ENCODE measurements at regions not wholly inside any gene's neighbourhood (a gene's known extent, or its start where the extent isn't known, plus 50 kb on each side); places are given as distances from the start of the nearest gene placed in this dataset.

DNA sequence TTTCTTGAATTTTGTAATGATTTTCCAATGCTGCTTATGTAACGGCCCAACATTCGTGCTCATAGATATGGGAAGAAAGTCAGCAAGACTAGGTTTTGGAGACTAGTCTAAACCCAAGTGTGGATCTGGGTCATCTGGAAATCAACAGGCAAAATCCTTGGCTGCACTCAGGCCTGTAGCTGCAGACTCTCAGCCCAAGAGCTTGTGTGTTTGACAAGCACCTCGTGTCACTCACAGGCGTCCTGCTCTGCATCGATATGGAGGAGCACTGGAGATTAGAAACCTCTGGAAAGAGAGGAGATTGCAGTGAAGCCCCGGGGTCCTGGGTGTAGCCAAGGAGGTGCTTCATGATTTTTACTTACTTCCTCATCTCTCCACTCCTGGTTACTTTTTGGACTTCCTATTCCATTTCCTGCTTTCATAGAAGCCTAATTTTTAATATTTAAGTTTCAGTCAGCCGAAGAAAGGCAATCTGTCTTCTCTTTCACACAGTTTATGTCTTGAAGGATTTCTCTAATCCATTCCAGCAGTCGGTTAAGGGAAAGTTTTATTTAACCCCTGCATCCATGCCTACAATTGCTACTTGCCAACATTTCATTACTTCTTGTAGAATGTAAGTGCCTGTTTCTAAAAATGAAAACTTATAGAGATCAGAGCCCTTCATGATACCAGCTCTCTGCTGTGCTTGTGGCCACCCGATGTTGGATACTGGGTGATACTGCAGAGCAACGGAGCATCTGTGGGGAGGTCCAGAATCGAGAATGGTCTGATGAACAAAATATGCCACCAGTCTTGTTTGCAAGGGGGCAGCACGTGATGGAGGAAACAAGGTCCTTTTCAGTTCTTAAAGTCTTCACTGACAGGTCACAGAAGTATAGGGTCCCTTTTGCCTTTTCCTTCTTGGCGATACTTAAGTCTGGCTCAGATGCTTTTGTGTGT is 296.3 kb downstream of the QKI start:
- H3K27me3 ChIP-seq: no peaks in the 10 kb centered on the region
- TF ChIP-seq, protein P1, sequence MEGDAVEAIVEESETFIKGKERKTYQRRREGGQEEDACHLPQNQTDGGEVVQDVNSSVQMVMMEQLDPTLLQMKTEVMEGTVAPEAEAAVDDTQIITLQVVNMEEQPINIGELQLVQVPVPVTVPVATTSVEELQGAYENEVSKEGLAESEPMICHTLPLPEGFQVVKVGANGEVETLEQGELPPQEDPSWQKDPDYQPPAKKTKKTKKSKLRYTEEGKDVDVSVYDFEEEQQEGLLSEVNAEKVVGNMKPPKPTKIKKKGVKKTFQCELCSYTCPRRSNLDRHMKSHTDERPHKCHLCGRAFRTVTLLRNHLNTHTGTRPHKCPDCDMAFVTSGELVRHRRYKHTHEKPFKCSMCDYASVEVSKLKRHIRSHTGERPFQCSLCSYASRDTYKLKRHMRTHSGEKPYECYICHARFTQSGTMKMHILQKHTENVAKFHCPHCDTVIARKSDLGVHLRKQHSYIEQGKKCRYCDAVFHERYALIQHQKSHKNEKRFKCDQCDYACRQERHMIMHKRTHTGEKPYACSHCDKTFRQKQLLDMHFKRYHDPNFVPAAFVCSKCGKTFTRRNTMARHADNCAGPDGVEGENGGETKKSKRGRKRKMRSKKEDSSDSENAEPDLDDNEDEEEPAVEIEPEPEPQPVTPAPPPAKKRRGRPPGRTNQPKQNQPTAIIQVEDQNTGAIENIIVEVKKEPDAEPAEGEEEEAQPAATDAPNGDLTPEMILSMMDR (IDR thresholded peaks at IDR 0.05): no peak
- no peak overlapping the region for H3K4me3 ChIP-seq
- no peak for DNase-seq
- peaks cover 9 to 63% of the 10 kb centered on the region in 2 donors for H3K4me1 ChIP-seq
- intact Hi-C loops (cut with DNase I): no loop called here
- ATAC-seq: no peak
- no peaks in the 10 kb centered on the region for H3K36me3 ChIP-seq
- H3K27ac ChIP-seq: peak overlapping the region; percentile 37 to 65
- H3K9me3 ChIP-seq: no peaks in the 10 kb centered on the region

DNA sequence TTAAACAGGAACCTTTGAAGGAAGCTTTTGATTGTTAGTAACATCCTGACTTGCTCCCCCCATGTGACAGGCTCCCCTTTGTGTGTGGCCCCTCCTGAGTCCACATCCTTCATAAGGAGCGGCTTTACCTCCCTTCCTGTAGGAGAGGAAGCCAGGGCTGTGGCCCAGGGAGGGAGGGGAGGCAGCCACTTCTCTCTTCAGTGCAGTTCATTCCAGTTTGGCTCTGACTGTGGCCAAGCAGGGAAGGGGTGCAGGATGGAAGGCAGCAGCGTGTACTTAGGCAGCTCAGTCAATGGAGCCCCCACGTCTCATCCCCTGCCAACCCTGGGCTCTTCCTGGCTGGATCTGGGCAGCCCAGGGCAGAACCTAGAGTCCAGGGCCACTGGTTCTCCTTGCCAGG is 295.2 kb downstream of the QKI start:
- H3K9me3 ChIP-seq: no peaks in the 10 kb centered on the region
- peak overlapping the region; percentile 37 to 65 for H3K27ac ChIP-seq
- no peak for DNase-seq
- no peaks in the 10 kb centered on the region for H3K27me3 ChIP-seq
- peaks cover 9 to 63% of the 10 kb centered on the region in 2 donors for H3K4me1 ChIP-seq
- intact Hi-C loops (cut with DNase I): no loop called here
- H3K36me3 ChIP-seq: no peaks in the 10 kb centered on the region
- TF ChIP-seq, protein P1 (IDR thresholded peaks at IDR 0.05): no peak
- H3K4me3 ChIP-seq: no peak overlapping the region
- ATAC-seq: peak; percentile 12

DNA sequence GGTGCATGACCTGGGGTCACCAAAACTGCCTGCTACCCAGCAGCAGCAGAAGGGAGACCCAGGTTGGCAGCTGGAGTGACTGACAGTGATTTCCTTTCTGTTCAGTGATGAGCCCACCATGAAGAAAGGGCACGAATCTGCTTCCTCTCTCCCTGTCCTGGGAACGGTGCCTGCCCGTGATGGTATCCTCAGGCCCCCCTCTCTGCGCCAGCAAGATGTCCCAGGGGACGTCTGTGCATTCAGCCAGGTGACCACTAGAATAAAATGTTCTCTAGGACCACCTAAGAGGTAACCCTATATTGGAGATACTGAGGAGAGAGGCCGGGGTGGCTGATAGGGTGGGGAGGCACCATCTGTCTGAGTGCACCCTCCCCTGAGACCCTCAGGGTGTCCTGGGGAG is 294.7 kb downstream of the QKI start:
- peaks cover 9 to 63% of the 10 kb centered on the region in 2 donors for H3K4me1 ChIP-seq
- no peaks in the 10 kb centered on the region for H3K9me3 ChIP-seq
- H3K27ac ChIP-seq: peak overlapping the region in 1 of 2 donors; percentile 65

DNA sequence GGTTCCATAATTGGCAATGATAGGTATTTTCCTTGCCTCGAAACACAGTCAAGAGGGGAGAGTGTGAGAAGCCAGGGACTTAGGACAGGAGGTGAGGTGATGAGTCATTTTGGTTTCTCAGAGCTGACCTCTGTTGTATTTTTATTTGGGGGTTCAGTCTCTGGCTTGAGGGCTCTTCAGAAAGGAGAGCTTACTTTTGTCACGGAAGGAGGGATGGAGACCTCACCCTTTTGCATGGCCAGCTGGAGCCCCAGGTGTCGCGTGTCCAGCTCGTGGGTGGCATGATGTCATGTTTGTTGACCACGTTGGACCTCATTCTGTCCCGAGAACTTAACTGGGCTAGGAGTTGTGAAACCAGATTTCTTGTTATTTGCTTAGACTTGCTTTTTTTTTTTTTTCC is 293.9 kb downstream of the QKI start:
- TF ChIP-seq, protein P1 (IDR thresholded peaks at IDR 0.05): no peak
- Histone ChIP-seq H3K36me3 (no peaks in the 10 kb centered on the region), H3K4me1 (peaks cover 9 to 63% of the 10 kb centered on the region in 2 donors), H3K4me3 (no peak overlapping the region), H3K27ac (no peak overlapping the region), H3K9me3 (no peaks in the 10 kb centered on the region), H3K27me3 (no peaks in the 10 kb centered on the region)
- DNase-seq (no peak), ATAC-seq (no peak)
- intact Hi-C loops (cut with DNase I): no loop called here

More for the DNA sequence above, 294.7 kb downstream of the QKI start:
- Histone ChIP-seq H3K36me3 (no peaks in the 10 kb centered on the region), H3K4me3 (no peak overlapping the region), H3K27me3 (no peaks in the 10 kb centered on the region)
- TF ChIP-seq, protein P1 (IDR thresholded peaks at IDR 0.05): no peak
- intact Hi-C loops (cut with DNase I): no loop called here
- ATAC-seq (no peak), DNase-seq (no peak)
